SK-N-DZ (cell line): ENCODE measurements at regions not wholly inside any gene's neighbourhood (a gene's known extent, or its start where the extent isn't known, plus 50 kb on each side); places are given as distances from the start of the nearest gene placed in this dataset.
A peak's percentile ranks its signal among the peaks of the same experiment; 100 is the strongest.

Source experiments
- DNase-seq: peaks from one replicate; pipeline ENCODE4 v3.0.0-alpha.2; 2015; ENCODE audit warnings: low spot score

DNA sequence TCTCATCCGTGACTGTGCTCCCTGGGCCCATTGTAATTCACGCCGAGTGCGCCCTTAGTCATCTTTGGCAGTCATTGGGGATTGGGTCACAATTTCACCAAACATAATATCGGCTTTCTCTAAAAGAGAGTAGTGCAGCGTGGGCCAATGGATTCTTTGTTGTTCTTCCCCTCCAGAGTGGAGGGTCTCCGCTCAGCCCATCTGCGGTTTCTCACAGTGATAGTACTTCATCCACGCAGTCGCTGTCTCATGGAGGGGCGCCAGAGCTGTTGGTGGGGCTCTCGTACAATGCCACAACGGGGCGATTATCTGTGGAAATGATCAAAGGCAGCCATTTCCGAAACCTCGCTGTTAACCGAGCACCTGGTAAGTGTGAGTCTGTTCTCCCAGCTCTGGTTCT, 321.8 kb downstream of the SNAPC1 start:
- no peak for DNase-seq

DNA sequence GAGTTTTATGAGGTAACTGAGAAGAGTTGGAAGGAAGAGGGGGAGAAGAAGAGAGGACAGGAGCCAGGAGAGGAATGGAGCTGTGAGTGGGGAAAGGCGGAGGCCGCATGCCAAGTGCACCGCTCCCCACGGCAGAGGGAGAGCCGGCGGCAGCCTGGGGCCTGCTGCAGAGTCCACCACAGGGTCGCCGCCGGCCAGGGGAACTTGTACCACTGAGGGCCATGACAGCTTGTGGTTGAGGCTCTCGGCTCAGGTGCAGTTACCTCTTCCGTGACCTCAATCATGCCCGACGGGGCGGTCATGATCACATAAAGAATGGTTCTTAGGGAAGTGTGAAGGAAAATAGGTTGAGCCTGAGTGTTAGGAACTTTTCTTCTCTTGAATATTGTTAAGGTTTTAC, 325.0 kb downstream of the SNAPC1 start:
- DNase-seq: no peak

DNA sequence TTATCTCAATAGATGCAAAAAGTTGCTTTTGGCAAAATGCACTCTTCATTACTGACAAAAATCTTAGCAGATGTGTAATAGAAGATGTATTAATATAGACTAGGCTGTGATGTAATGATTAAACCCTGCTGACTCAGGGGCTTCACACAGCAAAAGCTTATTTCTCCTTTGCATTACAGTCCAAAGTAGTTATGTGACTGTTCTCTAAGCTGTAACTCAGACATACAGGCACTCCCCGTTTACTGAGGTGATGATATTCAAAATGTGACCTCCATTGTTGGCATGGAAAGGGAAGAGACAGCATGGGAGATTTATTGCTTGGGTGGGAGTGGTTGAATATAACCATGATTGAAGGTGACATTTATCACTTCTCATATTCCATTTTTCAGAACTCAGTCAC, 331.5 kb downstream of the SNAPC1 start:
- no peak for DNase-seq

DNA sequence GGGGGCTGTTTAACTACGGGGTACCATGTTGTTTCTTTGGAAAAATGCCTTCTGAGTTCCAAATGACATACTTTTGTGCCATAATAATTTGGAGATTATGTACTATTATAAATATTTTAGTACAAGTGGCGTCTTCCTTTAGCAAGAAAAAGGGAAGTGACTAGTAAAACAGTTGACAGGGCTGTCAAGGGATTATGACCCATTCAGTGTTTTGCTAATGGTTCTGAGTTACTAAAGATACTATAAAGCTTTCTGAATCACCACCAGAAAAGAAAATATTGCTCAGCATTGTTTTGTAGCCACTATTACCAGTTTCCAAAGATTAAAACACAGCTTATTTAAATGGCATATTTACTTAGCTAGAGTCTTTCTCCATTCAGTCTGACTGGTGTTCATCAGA, 334.9 kb downstream of the SNAPC1 start:
- DNase-seq: no peak

DNA sequence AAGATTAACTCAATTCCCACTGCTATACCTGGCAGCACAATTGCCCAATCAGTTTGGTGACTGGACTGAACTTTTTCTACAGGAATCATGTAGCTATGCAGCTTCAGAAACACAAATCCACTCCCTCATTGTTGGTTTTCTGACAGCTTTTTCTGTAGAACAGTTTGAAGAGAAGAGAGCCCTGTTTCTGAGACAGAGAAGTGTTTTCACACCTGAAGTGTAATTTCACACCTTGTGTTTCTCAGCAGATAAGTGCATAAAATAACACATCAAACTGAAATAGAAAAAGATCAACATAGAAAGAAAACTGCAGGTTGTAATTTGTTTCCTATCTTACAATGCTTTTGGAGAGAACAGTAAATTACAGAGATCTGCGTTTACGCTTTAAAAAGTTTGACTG, 335.6 kb downstream of the SNAPC1 start:
- no peak for DNase-seq

DNA sequence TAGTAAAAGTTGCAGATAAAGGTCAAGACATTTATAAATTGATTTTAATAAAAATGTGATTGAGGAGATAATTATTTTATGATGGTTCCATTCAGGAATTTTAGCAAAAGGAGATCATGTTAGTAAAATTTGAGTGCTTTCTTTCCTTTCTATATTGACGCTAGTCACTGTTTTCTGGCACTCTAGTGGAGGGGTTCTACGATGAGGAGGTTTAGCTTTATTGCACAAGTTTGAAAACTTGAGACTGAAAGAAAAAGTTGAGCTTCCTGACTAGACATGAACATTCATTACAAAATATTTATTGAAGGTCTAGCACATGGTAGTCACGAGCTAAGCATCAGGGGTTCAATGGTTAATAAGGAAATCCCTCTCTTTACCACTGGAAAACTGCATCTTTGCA, 336.1 kb downstream of the SNAPC1 start:
- DNase-seq: no peak

DNA sequence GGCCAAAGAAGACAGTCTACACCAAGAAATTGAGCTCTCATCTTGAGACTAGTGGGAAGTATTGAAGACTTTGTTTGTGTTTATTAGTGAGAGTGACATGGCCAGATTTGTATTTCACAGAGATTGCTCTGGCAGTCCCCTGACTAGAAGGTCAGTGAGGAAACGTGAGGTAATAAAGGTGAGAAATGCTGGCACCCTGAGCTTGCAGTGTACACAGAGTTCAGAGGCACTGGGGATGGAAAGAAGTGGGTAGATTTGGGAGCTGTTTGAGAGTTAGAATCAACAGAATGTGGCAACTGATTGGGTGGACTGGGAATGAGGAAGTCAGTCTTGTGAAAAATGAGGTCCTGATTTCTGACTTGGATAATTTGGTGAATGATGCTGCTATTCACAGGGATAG, 336.9 kb downstream of the SNAPC1 start:
- DNase-seq: no peak

DNA sequence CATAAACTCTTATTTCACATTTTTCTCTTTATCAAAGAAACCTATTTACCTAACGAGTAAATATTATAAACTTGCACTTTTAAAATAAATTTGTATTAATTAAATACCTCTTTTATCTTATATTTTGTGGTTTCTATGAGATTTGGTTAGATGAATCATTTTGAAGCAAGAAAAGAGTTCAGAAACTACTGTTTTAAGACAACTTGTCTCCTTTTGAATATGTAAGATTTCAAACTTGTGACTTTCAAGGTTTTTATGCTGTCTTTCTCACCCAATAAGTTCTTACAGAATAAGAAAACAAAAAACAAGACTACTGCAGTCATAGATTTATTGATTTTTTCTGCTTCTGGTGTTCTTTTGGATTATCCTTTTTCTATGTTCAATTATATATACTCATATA, 339.0 kb downstream of the SNAPC1 start:
- no peak for DNase-seq

DNA sequence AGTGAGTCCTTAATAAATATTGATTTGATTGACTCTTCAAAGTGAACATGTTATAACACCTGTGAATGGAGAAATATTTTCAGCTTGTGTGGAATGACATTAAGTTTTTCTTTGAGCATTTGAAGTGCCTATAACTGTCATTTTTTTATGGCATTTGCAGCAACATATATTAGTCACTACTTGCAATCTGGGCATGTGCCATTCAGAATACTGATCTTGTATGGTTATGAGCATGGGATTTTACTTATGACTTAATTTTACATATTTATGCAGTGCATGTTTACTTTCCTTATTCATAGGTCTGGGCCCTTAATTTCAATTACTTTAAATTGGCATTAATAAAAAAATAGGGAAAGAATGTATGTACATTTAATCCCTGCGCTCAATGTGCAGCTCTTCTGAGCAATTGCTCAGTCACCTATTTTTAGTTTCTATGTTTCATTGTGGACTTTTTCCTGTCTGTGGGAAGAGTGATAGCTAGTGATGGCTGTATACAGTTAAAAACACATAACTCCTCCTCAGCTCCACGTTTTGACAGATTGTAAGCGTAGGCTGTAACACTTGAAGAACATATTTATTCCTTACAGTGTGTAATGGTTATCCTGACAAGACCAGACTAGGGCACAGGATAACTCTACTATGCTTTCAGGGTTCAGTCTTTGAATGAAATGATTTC, 339.6 kb downstream of the SNAPC1 start:
- no peak for DNase-seq

DNA sequence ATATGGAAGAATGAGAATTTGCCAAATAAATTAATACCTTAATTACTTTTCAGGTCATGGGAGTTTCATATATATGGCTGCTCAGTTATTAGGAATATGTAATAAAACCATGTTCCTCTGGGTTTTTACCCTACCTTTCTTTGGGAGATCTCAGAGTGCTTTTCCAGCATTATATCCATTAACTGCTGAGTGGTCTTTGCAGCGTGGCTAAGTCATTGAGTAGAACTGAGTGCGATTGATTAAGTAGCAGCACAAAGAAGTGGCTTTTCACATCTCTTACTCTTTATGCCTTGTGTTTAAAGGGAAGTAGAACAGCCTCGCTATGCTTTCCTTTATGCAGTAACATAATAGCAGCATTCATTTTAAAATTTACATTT, 340.1 kb downstream of the SNAPC1 start:
- no peak for DNase-seq

DNA sequence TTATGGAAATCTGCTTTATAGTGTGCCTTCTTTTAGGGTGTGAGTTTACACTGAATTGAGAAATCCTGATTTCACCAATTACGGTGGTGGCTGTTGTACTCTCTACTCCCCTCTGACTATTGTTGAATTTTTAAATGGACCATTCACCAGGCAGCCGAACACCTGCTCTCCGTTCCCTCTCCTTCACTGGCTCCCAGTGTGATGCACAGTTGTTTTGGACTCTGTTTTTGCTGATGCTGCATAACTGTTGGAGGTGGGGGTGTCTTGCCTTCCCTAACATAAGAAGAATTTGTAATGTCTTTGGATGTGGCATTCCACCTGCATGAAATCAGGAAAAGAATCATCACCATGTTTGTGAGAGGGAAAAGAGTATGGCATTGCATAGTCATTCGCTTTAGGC, 341.2 kb downstream of the SNAPC1 start:
- no peak for DNase-seq

DNA sequence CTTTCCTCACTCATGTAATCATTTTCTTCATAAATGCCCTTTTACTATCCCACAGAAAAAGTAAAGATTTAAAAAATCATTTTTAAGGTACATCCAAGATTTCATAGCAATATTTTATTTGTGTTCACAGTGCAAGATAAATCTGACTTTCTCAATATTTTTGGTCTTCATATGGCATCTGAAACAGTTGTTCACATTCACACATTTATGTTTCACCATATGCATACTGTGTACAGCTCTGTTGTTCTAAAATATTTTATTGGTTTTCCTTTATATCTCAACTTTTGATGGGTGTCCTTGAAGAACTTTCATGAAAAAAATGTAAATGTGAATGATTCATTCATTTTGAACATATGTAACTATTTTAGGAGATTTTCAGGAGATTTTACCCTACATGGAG, 348.7 kb downstream of the SNAPC1 start:
- no peak for DNase-seq

DNA sequence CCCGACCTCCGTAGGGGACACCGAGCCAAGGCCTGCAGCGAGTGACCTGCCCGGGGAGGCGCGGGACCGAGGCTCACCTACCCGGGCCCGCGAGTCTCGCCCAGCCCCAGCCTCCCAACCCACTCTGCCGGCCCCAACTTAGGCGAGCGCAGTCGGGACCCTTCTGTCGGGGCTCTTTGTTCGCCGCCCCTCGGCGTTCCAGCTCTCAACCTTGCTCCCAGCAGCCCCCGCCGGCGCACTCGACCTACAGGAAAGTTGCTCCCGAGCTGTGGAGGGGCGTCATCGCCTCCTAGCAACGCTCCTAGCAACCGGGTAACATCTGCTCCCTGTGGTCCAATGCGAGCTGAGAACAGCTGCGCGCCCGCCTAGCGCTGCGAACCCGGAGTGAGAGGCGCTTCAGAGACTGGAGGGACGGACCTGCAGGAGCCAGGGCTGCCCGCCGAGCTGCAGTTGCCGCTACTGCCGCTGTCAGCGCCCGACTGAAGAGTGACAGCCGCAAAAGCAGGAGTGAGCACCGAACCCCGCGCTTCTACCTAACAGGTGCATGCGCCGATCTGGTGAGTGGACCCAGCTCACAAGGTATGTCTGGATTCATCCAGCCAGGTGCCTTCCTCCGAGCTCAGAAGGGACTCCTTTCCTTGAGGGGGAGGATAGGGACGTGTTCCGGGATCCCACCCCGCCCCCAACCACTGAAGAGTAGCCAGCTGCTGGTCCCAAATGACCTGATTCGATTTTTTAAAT, 355.0 kb downstream of the SNAPC1 start:
- DNase-seq: peak; percentile 81

DNA sequence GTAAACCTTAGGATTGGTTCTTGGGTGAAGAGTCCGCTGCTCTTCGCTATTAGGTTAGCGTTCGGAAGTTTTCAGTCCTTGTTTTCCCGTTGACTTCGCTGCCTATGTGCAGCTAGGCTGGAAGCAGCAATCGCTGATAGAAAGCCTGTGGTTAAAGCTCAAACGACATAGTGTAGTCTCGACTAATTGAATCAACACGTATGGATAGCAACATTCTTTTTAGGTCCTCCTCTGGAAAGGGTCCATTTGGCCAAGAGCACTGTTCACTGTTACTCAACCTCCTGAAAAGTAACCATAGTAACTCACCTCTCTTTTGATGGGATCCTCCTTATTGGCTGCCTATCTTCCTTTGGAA, 355.5 kb downstream of the SNAPC1 start:
- DNase-seq: no peak

DNA sequence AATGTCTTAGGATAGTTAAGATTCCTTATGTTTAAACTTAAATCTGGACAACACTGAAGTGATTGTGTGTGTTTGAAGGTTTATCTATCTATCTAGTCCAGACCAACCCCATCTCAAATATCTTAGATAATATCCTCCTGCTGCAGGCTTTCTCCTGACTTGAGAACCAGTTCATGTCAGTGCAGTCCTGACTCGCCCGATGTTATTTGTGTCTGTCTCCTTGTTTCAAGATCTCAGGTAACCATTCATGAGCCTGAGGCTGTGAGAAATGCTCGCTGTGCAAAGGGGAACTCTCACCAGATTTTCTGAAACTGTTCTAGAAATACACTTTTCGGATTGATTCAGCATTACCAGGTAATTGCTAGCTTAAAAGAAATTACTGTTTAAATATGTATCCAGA, 356.2 kb downstream of the SNAPC1 start:
- DNase-seq: no peak

DNA sequence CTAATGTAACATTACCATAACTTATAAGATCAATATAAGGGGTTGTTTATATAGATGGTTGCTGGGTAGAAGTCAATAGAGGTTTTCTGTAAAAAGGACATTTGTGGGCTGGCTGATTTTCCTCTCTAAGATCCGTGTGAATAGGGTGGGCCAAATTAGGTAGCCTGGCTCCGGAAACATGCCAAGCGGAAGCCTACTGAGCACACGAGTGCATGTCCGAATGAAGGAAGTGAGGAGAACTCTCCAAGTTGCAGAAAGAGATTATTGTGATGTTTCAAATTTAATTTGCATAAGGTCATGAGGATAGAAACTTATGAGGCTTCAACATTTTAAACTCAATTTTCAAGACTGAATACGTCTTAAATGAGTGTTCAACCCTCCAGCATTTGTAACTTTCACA, 356.7 kb downstream of the SNAPC1 start:
- no peak for DNase-seq

DNA sequence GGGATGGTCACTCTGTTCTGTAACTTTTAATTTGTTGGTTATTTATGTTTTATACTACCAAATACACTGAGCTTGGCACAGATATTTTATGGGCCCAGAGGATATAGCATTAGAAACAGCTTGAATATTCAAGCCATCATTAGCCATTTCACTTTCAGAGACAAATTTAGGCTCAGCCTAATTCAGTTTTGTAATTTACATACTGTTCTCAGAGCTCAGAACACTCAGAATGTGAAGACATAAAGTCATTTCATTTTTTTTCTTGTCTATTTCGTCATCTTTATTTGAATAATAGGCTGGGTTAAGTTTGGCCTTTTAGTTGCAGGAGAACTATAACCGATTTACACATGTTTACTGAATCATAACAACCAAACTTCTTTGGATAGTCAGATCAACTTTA, 361.7 kb downstream of the SNAPC1 start:
- DNase-seq: no peak

DNA sequence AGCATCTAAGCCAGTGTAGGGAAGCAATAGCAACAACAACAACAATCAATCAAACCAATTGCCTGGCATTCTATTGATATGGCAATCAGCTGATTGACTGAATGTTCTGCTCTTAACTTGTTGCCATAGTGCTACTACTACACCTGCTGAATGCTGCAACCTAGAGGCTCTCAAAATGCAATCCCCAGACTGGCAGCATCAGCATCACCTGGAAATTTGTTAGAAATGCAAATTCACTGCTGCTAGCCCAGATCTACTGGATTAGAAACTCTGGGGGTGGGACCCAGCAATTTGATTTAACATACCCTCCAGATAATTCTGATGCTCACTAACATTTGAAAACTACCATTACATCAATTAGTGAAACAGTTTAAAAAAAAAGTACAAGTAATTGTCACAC, 363.6 kb downstream of the SNAPC1 start:
- DNase-seq: no peak

DNA sequence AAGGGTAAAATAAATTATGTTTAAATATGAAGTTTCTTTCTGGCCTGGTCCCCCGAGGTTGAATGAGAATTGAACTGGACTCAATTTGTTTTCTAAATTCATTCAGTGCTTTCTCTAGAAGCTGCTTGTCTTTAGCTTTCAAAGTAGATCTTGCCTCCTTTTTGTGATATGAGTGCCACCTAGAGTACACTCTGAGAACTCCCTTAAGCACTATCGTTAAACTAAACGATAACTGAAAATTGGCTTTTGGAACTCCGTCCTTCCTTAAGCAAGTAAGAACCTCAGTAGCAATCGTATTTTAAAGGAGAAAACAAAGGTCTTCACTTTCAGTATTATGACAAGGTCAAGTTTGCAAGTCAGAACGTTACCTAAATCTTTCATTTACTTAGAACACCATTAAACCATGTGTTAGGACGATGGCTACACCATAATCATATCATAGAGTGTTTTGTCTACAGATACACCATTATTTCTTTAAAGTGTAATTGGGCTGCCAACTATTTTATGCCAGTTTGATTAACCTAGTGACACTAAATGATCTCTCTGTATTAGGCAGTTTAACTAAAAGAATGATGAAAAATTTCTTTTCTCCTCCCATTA, 364.8 kb downstream of the SNAPC1 start:
- peak; percentile 52 for DNase-seq

DNA sequence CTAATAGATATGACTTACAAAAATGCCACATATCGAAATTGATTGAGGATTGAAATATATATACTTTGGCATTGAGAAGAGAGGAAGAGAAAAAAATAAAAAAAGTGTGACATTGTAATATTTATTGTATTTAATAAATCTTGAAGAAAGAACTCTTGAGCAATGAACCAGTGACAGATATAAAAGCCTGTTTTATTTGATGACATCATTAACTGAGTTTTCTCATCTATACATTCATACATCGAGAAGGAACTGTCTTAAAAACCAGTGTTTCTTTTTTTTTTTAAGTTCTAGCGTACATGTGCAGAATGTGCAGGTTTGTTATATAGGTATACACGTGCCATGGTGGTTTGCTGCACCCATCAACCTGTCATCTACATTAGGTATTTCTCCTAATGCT, 368.2 kb downstream of the SNAPC1 start:
- no peak for DNase-seq

DNA sequence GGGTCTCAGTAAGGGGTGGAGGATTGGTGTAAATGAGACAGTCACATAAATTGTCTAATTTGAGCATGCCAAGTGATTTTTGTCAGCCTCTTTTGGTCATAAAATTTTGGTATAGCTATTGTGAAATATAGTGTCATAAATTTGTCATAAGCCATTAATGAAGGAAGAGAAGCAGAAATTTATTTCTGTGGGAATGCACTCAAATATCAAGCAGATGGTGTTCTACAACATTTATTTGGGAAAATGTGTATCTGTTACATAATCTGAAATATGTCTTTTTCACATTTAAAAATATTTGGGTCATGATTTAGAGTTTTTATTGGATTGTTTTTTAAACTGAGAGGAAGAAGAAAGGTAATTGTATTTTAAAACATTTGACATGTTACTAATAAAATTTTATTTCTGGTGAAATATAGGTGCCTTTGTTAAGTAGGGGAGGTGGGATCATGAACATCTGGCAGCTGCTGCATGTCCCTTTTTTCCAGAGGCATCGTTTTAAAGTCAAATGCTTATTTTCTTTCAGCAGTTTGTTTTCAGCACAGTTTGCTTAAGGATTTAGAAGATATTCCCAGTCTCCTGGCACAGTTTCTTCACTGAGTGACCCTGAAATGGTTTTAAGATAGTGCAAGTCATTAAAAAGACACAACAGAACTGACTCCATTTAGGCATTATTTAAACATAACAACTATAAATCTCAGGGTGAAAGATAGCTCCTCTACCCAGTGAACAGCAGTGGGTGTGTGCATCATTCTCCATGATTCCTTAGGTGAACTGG, 371.7 kb downstream of the SNAPC1 start:
- DNase-seq: no peak

DNA sequence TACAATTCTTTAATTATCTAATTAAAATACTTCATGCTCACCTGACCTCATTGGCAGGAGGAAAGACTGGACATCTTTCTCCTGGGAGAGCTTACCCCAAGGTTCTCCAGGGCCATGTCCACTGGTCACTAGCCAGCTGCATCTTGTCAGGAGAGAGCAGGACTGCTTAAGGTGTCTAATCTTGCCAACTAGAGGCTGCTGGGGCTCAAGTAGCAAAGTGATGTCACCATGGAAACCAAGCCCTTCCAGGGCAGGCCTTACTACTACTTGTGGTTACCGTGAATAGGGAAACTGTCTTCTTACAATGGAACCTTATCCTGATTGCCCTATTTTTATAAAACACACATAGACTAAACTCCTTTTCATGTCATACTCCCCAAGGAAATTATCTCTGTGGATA, 376.4 kb downstream of the SNAPC1 start:
- no peak for DNase-seq

DNA sequence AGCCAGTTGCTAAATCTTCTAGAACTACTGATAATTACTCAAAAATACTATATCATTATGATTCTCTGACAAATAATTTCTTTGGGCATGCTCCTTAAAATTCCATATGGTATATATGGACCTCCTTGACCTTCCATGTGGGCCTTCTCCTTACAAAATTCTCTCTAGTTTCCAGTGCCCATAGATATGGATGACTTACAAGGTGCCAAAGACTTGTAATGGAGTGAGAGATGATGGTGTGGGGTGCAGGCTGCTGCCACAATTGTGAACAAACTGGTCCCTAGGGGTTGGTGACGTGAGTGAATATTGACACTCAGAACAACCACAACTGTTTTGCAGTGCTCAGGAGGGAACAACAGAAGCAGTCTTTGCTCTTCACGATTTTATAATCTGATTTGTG, 378.9 kb downstream of the SNAPC1 start:
- no peak for DNase-seq
